Lower leg skin (tissue), 4 donors: ENCODE measurements at regions not wholly inside any gene's neighbourhood (a gene's known extent, or its start where the extent isn't known, plus 50 kb on each side); places are given as distances from the start of the nearest gene placed in this dataset.

Experiments used
- DNase-seq, 2 donors: peaks; one replicate each; pipeline ENCODE4 v3.0.0-alpha.2; 2019; ENCODE audit warnings: low spot score in 2 of 2
- H3K4me3 ChIP-seq: fragments of 200-600 bp; sonication (generic); 2 replicates; pipeline ENCODE4 v1.5.1; 2017; ENCODE audit warnings: mild to moderate bottlenecking, low read depth; ENCODE audit not compliant: poor library complexity, severe bottlenecking
- POLR2A ChIP-seq, 2 donors: fragments of 450-650 bp; IDR thresholded peaks; one replicate each; pipeline ENCODE4 v1.6.1; 2016 to 2017; ENCODE audit warnings: antibody characterized with exemption in 2 of 2, mild to moderate bottlenecking in 1 of 2, moderate library complexity in 1 of 2
- WGBS, 2 donors: methylation state at CpG; one replicate each; pipeline ENCODE4 v1.1.5; 2018; 5-methylcytosine and 5-hydroxymethylcytosine counted together
- intact Hi-C: fragments of 100-400 bp; cut with DNase I; formaldehyde crosslinking; loops from one replicate; pipeline ENCODE4 v1.15.0; 2023; ENCODE audit warnings: low total_unique reads
- TF ChIP-seq, protein P1 (sequence below), 3 donors: fragments of 450-650 bp; IDR thresholded peaks; one replicate each; pipeline ENCODE4 v1.5.1; 2016; ENCODE audit warnings: antibody characterized with exemption in 3 of 3, mild to moderate bottlenecking in 3 of 3, moderate library complexity in 2 of 3

DNA sequence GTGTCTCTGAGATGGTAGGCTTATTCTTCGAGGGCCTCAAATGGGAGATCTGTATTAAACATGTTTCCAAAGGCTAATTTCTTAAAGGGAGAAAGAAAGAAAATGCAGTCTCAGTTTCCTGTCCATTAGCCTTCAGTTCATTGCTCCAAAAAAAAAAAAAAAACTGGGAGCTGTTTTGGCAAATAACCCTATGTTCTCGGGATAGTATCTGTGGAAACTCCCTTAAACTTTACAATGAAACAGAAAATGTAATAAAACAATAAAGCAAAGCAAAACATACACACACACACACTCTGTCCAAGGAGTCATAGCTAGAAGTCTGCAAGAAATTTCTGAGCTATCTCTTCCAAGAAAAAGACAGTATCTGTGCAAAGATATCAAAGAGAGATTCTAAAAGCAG lies 172.5 kb upstream of the CELF2 start:
- no peak overlapping the region for H3K4me3 ChIP-seq
- intact Hi-C loops = no loop called here
- 34 to 38% methylated on average over 2 of the region's 2 CpGs for WGBS, 2 donors
- no peak for DNase-seq
- TF ChIP-seq POLR2A (IDR thresholded peaks at IDR 0.05) = no peak
- TF ChIP-seq, protein P1, sequence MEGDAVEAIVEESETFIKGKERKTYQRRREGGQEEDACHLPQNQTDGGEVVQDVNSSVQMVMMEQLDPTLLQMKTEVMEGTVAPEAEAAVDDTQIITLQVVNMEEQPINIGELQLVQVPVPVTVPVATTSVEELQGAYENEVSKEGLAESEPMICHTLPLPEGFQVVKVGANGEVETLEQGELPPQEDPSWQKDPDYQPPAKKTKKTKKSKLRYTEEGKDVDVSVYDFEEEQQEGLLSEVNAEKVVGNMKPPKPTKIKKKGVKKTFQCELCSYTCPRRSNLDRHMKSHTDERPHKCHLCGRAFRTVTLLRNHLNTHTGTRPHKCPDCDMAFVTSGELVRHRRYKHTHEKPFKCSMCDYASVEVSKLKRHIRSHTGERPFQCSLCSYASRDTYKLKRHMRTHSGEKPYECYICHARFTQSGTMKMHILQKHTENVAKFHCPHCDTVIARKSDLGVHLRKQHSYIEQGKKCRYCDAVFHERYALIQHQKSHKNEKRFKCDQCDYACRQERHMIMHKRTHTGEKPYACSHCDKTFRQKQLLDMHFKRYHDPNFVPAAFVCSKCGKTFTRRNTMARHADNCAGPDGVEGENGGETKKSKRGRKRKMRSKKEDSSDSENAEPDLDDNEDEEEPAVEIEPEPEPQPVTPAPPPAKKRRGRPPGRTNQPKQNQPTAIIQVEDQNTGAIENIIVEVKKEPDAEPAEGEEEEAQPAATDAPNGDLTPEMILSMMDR (IDR thresholded peaks at IDR 0.05) = no peak

DNA sequence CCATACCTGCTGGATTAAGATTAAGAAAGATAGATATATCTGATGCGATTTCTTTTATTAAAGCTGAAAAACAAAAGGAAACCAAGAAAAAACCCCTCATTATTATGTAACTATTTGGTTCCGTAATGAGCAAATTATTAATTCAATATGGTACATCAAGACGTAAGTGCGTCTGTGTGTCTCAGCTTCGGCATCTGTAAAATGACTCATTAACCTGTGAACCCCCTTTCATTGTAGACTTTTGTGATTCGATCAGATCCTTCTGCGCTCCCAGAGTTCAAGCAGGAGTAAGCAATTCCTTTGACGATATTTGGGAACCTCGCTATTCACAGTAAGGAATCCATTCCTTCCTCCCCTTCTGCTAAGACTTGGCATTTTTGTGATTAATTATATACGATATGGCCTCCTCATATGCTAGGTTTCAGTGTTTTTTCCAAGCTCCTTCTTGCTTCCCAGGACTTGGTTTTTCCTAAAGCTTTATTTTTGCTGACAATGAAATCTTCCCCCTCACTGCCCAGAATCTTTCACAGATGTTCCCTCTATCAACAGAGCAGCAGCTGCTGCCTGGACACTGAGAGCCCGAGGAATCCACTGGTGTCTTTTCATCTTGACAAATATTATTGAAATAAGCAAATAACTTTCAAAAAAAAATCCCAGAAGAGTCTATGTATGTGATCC lies 171.7 kb upstream of the CELF2 start:
- no peak overlapping the region for H3K4me3 ChIP-seq
- 70 to 71% methylated on average over 11 of the region's 11 CpGs for WGBS, 2 donors
- intact Hi-C loops = no loop called here
- DNase-seq = no peak
- no peak for TF ChIP-seq POLR2A (IDR thresholded peaks at IDR 0.05)

DNA sequence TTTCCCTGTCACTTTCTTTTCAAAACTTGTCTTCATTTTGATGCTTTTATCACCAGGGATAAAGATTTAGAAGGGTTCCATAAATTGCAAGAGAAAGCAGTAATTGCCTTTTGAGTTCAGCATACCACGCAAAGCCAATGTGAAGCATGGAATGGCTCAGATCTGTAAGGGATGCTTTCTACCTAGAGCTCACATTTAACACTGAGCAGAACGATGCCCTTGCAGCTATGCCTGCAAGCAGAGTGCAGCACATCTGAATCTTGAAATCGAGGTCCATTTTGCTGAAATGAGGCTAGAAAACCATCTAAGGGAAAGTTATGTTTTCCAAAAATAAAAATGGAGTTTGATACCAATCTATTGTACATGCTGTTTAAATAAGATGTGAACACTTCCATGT lies 171.2 kb upstream of the CELF2 start:
- WGBS, 2 donors = 69 to 71% methylated on average over 3 of the region's 3 CpGs
- H3K4me3 ChIP-seq = no peak overlapping the region
- DNase-seq = no peak
- intact Hi-C loops = no loop called here
- TF ChIP-seq, protein P1 (IDR thresholded peaks at IDR 0.05) = no peak
- no peak for TF ChIP-seq POLR2A (IDR thresholded peaks at IDR 0.05)

- no peak for DNase-seq
- no peak for TF ChIP-seq POLR2A (IDR thresholded peaks at IDR 0.05)
- TF ChIP-seq, protein P1 (IDR thresholded peaks at IDR 0.05) = no peak
- intact Hi-C loops = no loop called here
- no peak overlapping the region for H3K4me3 ChIP-seq
- 69 to 80% methylated on average over 5 of the region's 5 CpGs for WGBS, 2 donors
Measured at GRCh38 chr10:10847387-10847786, 170.3 kb upstream of the CELF2 start.

GRCh38 chr10:10848488-10849111 lies 169.1 kb upstream of the CELF2 start:
- intact Hi-C loops = no loop called here
- no peak for TF ChIP-seq POLR2A (IDR thresholded peaks at IDR 0.05)
- TF ChIP-seq, protein P1 (IDR thresholded peaks at IDR 0.05) = no peak

GRCh38 chr10:10849306-10849705 lies 168.4 kb upstream of the CELF2 start:
- no peak for TF ChIP-seq POLR2A (IDR thresholded peaks at IDR 0.05)
- TF ChIP-seq, protein P1 (IDR thresholded peaks at IDR 0.05) = no peak
- no peak overlapping the region for H3K4me3 ChIP-seq
- WGBS, 2 donors = 90 to 91% methylated on average over 4 of the region's 4 CpGs
- intact Hi-C loops = no loop called here
- no peak for DNase-seq

More at GRCh38 chr10:10848488-10849111, 169.1 kb upstream of the CELF2 start:
- H3K4me3 ChIP-seq = no peak overlapping the region
- DNase-seq = no peak
- WGBS, 2 donors = 94 to 95% methylated on average over 13 of the region's 13 CpGs
